WTC11 (cell line): ENCODE measurements at regions not wholly inside any gene's neighbourhood (a gene's known extent, or its start where the extent isn't known, plus 50 kb on each side); places are given as distances from the start of the nearest gene placed in this dataset.

Experiments
- ATAC-seq: fragments of 200-7000 bp; cut with Tn5 transposase; 2 replicates; pipeline ENCODE4 v1.10.0; 2021; ENCODE audit warnings: mild to moderate bottlenecking, moderate library complexity
- CTCF ChIA-PET: fragments of 300-600 bp; sonication (Branson Sonifier 250); formaldehyde crosslinking; loops from one replicate; lab custom pipeline; 2021; ENCODE audit warnings: antibody characterized with exemption; lab: Charles Lee
- POLR2A ChIA-PET: fragments of 350-600 bp; sonication (Branson Sonifier 250); formaldehyde crosslinking; loops from one replicate; lab custom pipeline; 2021; ENCODE audit warnings: antibody characterized with exemption; lab: Charles Lee
- DNase-seq: peaks from one replicate; pipeline ENCODE4 v3.0.0; 2021; ENCODE audit warnings: low spot score
- H3K27ac Mint-ChIP-seq: 2 replicates; pipeline ENCODE4 v1.8.0; 2021; ENCODE audit warnings: mixed read lengths
- H3K27me3 Mint-ChIP-seq: 2 replicates; pipeline ENCODE4 v1.8.0; 2021; ENCODE audit warnings: low read depth, mild to moderate bottlenecking, moderate library complexity, mixed read lengths
- H3K36me3 Mint-ChIP-seq: 2 replicates; pipeline ENCODE4 v1.8.0; 2021; ENCODE audit warnings: mixed read lengths
- H3K4me1 Mint-ChIP-seq: 2 replicates; pipeline ENCODE4 v1.8.0; 2022; ENCODE audit warnings: mixed read lengths
- H3K4me3 Mint-ChIP-seq: 2 replicates; pipeline ENCODE4 v1.8.0; 2021; ENCODE audit warnings: mild to moderate bottlenecking, moderate library complexity, mixed read lengths
- H3K9me3 Mint-ChIP-seq: 2 replicates; pipeline ENCODE4 v1.8.0; 2021; ENCODE audit warnings: mixed read lengths
- AFF4 ChIP-seq: sonication (generic); formaldehyde crosslinking; IDR thresholded peaks from 2 replicates; pipeline ENCODE4 v1.8.1; 2023; ENCODE audit warnings: mild to moderate bottlenecking, missing genetic modification reagents, borderline replicate concordance
- ARID4B ChIP-seq: sonication (generic); formaldehyde crosslinking; IDR thresholded peaks from 2 replicates; pipeline ENCODE4 v1.8.0; 2023; ENCODE audit warnings: missing genetic modification reagents, mild to moderate bottlenecking, borderline replicate concordance
- ATF1 ChIP-seq: sonication (generic); formaldehyde crosslinking; IDR thresholded peaks from 2 replicates; pipeline ENCODE4 v1.8.1; 2023; ENCODE audit warnings: mild to moderate bottlenecking, moderate library complexity, missing genetic modification reagents
- ATF3 ChIP-seq: sonication (generic); formaldehyde crosslinking; conservative IDR thresholded peaks from 2 replicates; pipeline ENCODE4 v1.8.1; 2022; ENCODE audit warnings: mild to moderate bottlenecking, missing genetic modification reagents
- ATF6 ChIP-seq: sonication (generic); formaldehyde crosslinking; IDR thresholded peaks from 2 replicates; pipeline ENCODE4 v1.8.1; 2023; ENCODE audit warnings: mild to moderate bottlenecking, missing genetic modification reagents
- ERG ChIP-seq: fragments of 250-450 bp; sonication (Bioruptor Pico); IDR thresholded peaks from 2 replicates; pipeline ENCODE4 v1.8.0; 2021; ENCODE audit warnings: mild to moderate bottlenecking
- NR3C1 ChIP-seq: sonication (generic); formaldehyde crosslinking; conservative IDR thresholded peaks from 2 replicates; pipeline ENCODE4 v1.8.1; 2023; ENCODE audit warnings: low read depth, mild to moderate bottlenecking, missing genetic modification reagents
- PRRX2 ChIP-seq: fragments of 250-450 bp; sonication (Bioruptor Pico); IDR thresholded peaks from 2 replicates; pipeline ENCODE4 v1.8.0; 2021; ENCODE audit warnings: mild to moderate bottlenecking
- RORB ChIP-seq: fragments of 250-450 bp; sonication (Bioruptor Pico); IDR thresholded peaks from 2 replicates; pipeline ENCODE4 v1.9.0; 2021; ENCODE audit warnings: mild to moderate bottlenecking
- STAT6 ChIP-seq: sonication (generic); formaldehyde crosslinking; conservative IDR thresholded peaks from 2 replicates; pipeline ENCODE4 v1.8.1; 2023; ENCODE audit warnings: mild to moderate bottlenecking, low read depth, missing genetic modification reagents, moderate library complexity
- ZBTB43 ChIP-seq: sonication (generic); formaldehyde crosslinking; IDR thresholded peaks from 2 replicates; pipeline ENCODE4 v1.8.1; 2023; ENCODE audit warnings: mild to moderate bottlenecking, missing genetic modification reagents
- ZMAT4 ChIP-seq: fragments of 250-450 bp; sonication (Bioruptor Pico); IDR thresholded peaks from 2 replicates; pipeline ENCODE4 v1.9.0; 2021; ENCODE audit warnings: mild to moderate bottlenecking
- ZNF281 ChIP-seq: sonication (generic); formaldehyde crosslinking; IDR thresholded peaks from 2 replicates; pipeline ENCODE4 v1.8.0; 2023; ENCODE audit warnings: mild to moderate bottlenecking, missing genetic modification reagents
- ZNF671 ChIP-seq: fragments of 250-450 bp; sonication (Bioruptor Pico); IDR thresholded peaks from 2 replicates; pipeline ENCODE4 v1.8.0; 2021; ENCODE audit warnings: mild to moderate bottlenecking

GRCh38 chr3:5951026-5951425 lies 763.5 kb downstream of the EDEM1 start (continued):
- no peak for TF ChIP-seq ZBTB43 (CRISPR knock-in tag)
- no peak for TF ChIP-seq ATF1 (CRISPR knock-in tag)
- TF ChIP-seq PRRX2 (CRISPR knock-in tag) = no peak
- no peak for TF ChIP-seq AFF4 (CRISPR knock-in tag)
- TF ChIP-seq ZMAT4 = no peak
- TF ChIP-seq STAT6 (CRISPR knock-in tag) = no peak
- no peak for TF ChIP-seq ZNF671
- no peak for TF ChIP-seq ATF6 (CRISPR knock-in tag)
- TF ChIP-seq ERG (CRISPR knock-in tag) = no peak
- TF ChIP-seq, all 79 proteins: peak for 0

GRCh38 chr3:5972586-5972985 lies 785.1 kb downstream of the EDEM1 start:
- H3K9me3 Mint-ChIP-seq = peaks cover 66% of the 10 kb centered on the region

More at GRCh38 chr3:5972586-5972985, 785.1 kb downstream of the EDEM1 start:
- POLR2A ChIA-PET = no interaction called here
- DNase-seq (no peak), ATAC-seq (no peak)
- Mint-ChIP-seq H3K27me3 (no peaks in the 10 kb centered on the region; the same call in 1 of the 2 replicates), H3K36me3 (peaks cover 39% of the 10 kb centered on the region), H3K4me1 (no peaks in the 10 kb centered on the region), H3K4me3 (no peak overlapping the region), H3K27ac (no peak overlapping the region)
- CTCF ChIA-PET = no interaction called here
- TF ChIP-seq NR3C1 (CRISPR knock-in tag) (no peak), ARID4B (CRISPR knock-in tag) (no peak), RORB (CRISPR knock-in tag) (no peak), ATF3 (no peak), ZNF281 (CRISPR knock-in tag) (no peak)
